GM23338 (cell line): ENCODE measurements at regions not wholly inside any gene's neighbourhood (a gene's known extent, or its start where the extent isn't known, plus 50 kb on each side); places are given as distances from the start of the nearest gene placed in this dataset.

Experiments
- CREB1 ChIP-seq: fragments of 250-450 bp; sonication (Bioruptor Pico); IDR thresholded peaks from 2 replicates; pipeline ENCODE4 v1.5.0; 2020; ENCODE audit warnings: low read depth, mild to moderate bottlenecking, moderate library complexity
- CTCF ChIP-seq, 2 experiments: fragments of 200-600 bp in 1 of 2; sonication (generic) in 1 of 2; conservative IDR thresholded peaks; 2 replicates each; pipeline versions ENCODE4 v1.5.1 to v1.6.1; 2016 to 2017; ENCODE audit warnings: antibody characterized with exemption in 2 of 2, low read depth in 2 of 2, mild to moderate bottlenecking in 2 of 2, moderate library complexity in 1 of 2
- ETS1 ChIP-seq: IDR thresholded peaks from 2 replicates; pipeline ENCODE4 v1.6.1; 2016; ENCODE audit warnings: antibody characterized with exemption
- EZH2 ChIP-seq: fragments of 200-600 bp; sonication (generic); IDR thresholded peaks from one replicate; pipeline ENCODE4 v1.8.0; 2017; ENCODE audit warnings: antibody characterized with exemption, mild to moderate bottlenecking, low read depth; ENCODE audit not compliant: unreplicated experiment
- EZH2phosphoT487 ChIP-seq: fragments of 200-600 bp; sonication (generic); IDR thresholded peaks from one replicate; pipeline ENCODE4 v1.8.1; 2018; ENCODE audit warnings: antibody characterized with exemption; ENCODE audit not compliant: unreplicated experiment
- JUNB ChIP-seq: IDR thresholded peaks from one replicate; pipeline ENCODE4 v1.6.1; 2016; ENCODE audit warnings: antibody characterized with exemption; ENCODE audit not compliant: unreplicated experiment
- POLR2AphosphoS5 ChIP-seq: IDR thresholded peaks from 2 replicates; pipeline ENCODE4 v1.6.1; 2016; ENCODE audit warnings: antibody characterized with exemption, low read depth
- REST ChIP-seq: IDR thresholded peaks from one replicate; pipeline ENCODE4 v1.6.1; 2018; ENCODE audit warnings: antibody characterized with exemption; ENCODE audit not compliant: unreplicated experiment
- ZNF114 ChIP-seq: fragments of 250-450 bp; sonication (Bioruptor Pico); IDR thresholded peaks from 2 replicates; pipeline ENCODE4 v1.5.0; 2020; ENCODE audit warnings: mild to moderate bottlenecking, moderate library complexity

DNA sequence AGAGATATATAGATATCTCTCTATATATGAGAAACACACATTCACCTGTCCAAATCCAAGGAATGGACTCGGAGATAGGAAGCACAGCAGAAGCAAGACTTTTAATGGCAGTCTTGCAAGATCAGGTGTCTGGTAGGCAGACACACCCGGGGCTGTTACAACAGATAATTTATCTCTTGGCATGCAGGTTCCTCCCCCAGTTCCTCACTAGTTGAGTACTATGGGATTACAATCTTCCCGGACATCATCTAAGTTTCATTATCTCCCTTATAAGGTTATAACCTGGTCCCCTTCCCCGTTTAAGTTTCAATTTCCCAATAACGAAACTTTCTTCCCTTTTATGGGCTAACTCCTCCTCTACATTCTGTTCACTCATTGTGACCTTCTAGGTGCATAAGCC, 399.3 kb downstream of the PPP1R3A start:
- no peak for TF ChIP-seq REST
- TF ChIP-seq CTCF (conservative IDR thresholded peaks at IDR 0.05; ENCODE audit: low read depth in 2 of 2) = no peak
- no peak for TF ChIP-seq ZNF114 (CRISPR knock-in tag)
- TF ChIP-seq POLR2AphosphoS5 = no peak
- TF ChIP-seq EZH2 = no peak
- TF ChIP-seq CREB1 (CRISPR knock-in tag) = no peak
- no peak for TF ChIP-seq ETS1
- no peak for TF ChIP-seq EZH2phosphoT487
- no peak for TF ChIP-seq JUNB
